CD4-positive, alpha-beta T cell (primary cell): ENCODE measurements at regions not wholly inside any gene's neighbourhood (a gene's known extent, or its start where the extent isn't known, plus 50 kb on each side); places are given as distances from the start of the nearest gene placed in this dataset.
"Not testable (repeated sequence)": the region's sequence is repeated elsewhere in the genome, so short reads cannot be mapped to it uniquely, and the experiment has no call there.

Experiments used
- ATAC-seq: fragments of 200-7000 bp; cut with Tn5 transposase; one replicate; pipeline ENCODE4 v1.10.0; 2022; ENCODE audit warnings: mild to moderate bottlenecking; ENCODE audit not compliant: poor library complexity
- CTCF ChIA-PET: fragments of 350-600 bp; sonication (Branson Sonifier 250); formaldehyde crosslinking; loops from one replicate; lab custom pipeline; 2021; ENCODE audit warnings: antibody characterized with exemption, inconsistent platforms; lab: Charles Lee
- POLR2A ChIA-PET: fragments of 350-600 bp; sonication (Branson Sonifier 250); formaldehyde crosslinking; loops from one replicate; lab custom pipeline; 2021; ENCODE audit warnings: antibody characterized with exemption, inconsistent platforms; lab: Charles Lee
- DNase-seq, 14 experiments: peaks; one replicate each; pipeline ENCODE4 v3.0.0-alpha.2; 2013 to 2020; ENCODE audit warnings: mixed read lengths in 2 of 14
- H3K27ac ChIP-seq, 2 donors: one replicate each; pipeline versions ENCODE4 v1.5.1 to v1.7.0; 2013; ENCODE audit warnings: low read length in 2 of 2, low read depth in 1 of 2, mild to moderate bottlenecking in 1 of 2
- H3K27me3 ChIP-seq, 2 experiments: 1 replicate in 1 of 2; 2 replicates in 1 of 2; pipeline versions ENCODE4 v1.6.1 to v1.7.0; 2013; ENCODE audit warnings: low read length in 2 of 2, control low read depth in 1 of 2, mild to moderate bottlenecking in 1 of 2, moderate library complexity in 1 of 2; ENCODE audit not compliant: insufficient read depth in 2 of 2, control insufficient read depth in 1 of 2
- H3K36me3 ChIP-seq: one replicate; pipeline ENCODE4 v1.6.1; 2013; ENCODE audit warnings: low read length, control low read depth; ENCODE audit not compliant: insufficient read depth
- H3K4me1 ChIP-seq: one replicate; pipeline ENCODE4 v1.6.1; 2013; ENCODE audit warnings: low read length, control low read depth; ENCODE audit not compliant: insufficient read depth
- H3K4me3 ChIP-seq: one replicate; pipeline ENCODE4 v1.5.1; 2013; ENCODE audit warnings: mild to moderate bottlenecking, low read length, moderate library complexity
- H3K9me3 ChIP-seq, 2 experiments: 1 replicate in 1 of 2; 2 replicates in 1 of 2; pipeline versions ENCODE4 v1.6.1 to v1.7.0; 2013; ENCODE audit warnings: low read length in 2 of 2, mild to moderate bottlenecking in 2 of 2, control low read depth in 1 of 2, moderate library complexity in 1 of 2; ENCODE audit not compliant: control insufficient read depth in 1 of 2, insufficient read depth in 1 of 2
- H3K27ac Mint-ChIP-seq: one replicate; pipeline ENCODE4 v1.8.0; 2020; ENCODE audit warnings: mixed read lengths
- H3K27me3 Mint-ChIP-seq: one replicate; pipeline ENCODE4 v1.8.0; 2021; ENCODE audit warnings: mixed read lengths
- H3K36me3 Mint-ChIP-seq: one replicate; pipeline ENCODE4 v1.8.0; 2021; ENCODE audit warnings: low read depth, mixed read lengths
- H3K4me1 Mint-ChIP-seq: one replicate; pipeline ENCODE4 v1.8.0; 2021; ENCODE audit warnings: low read depth, mixed read lengths
- H3K4me3 Mint-ChIP-seq: one replicate; pipeline ENCODE4 v1.8.0; 2020; ENCODE audit warnings: mild to moderate bottlenecking, mixed read lengths
- H3K9me3 Mint-ChIP-seq: one replicate; pipeline ENCODE4 v1.8.0; 2020; ENCODE audit warnings: mixed read lengths
- intact Hi-C, 2 experiments: fragments of 100-400 bp; cut with DNase I in 1 of 2; cut with micrococcal nuclease in 1 of 2; formaldehyde crosslinking; loops; one replicate each; pipeline versions ENCODE4 v1.15.1 to v1.9.0; 2023 to 2025; cut with DNase I, micrococcal nuclease
- TF ChIP-seq, protein P1 (sequence below): fragments of 200-600 bp; IDR thresholded peaks from one replicate; pipeline ENCODE4 v1.8.0; 2022; ENCODE audit warnings: antibody characterized with exemption, mild to moderate bottlenecking

DNA sequence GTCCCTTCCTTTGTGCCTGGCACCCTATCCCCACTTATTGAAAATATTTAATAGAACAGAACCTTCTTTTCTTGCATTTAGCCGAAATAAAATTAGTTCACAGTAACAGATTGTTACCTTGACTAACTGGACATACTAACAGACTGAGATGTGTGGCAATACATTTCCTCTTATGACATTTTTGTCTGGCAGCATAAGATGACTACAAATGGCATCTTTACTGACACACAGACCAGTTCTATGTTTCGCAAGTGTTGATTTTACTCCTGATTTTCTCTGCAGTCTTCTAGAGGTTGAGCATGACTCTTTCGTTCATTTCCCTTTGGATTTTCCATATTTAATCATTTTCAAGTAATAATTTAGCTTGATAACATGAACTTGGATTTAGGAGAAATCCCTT lies 474.6 kb downstream of the CBLN4 start:
- no peak overlapping the region for H3K4me3 Mint-ChIP-seq
- no peak overlapping the region for H3K27ac Mint-ChIP-seq
- CTCF ChIA-PET = no interaction called here
- H3K27me3 Mint-ChIP-seq = no peaks in the 10 kb centered on the region
- Histone ChIP-seq H3K36me3 (no peaks in the 10 kb centered on the region), H3K4me3 (no peak overlapping the region), H3K27me3 (no peaks in the 10 kb centered on the region), H3K4me1 (no peaks in the 10 kb centered on the region), H3K27ac (no peak overlapping the region), H3K9me3 (no peaks in the 10 kb centered on the region)
- H3K36me3 Mint-ChIP-seq = no peaks in the 10 kb centered on the region
- DNase-seq = no peak
- intact Hi-C loops = no loop called here
- H3K9me3 Mint-ChIP-seq = peaks cover 9% of the 10 kb centered on the region
- TF ChIP-seq, protein P1, sequence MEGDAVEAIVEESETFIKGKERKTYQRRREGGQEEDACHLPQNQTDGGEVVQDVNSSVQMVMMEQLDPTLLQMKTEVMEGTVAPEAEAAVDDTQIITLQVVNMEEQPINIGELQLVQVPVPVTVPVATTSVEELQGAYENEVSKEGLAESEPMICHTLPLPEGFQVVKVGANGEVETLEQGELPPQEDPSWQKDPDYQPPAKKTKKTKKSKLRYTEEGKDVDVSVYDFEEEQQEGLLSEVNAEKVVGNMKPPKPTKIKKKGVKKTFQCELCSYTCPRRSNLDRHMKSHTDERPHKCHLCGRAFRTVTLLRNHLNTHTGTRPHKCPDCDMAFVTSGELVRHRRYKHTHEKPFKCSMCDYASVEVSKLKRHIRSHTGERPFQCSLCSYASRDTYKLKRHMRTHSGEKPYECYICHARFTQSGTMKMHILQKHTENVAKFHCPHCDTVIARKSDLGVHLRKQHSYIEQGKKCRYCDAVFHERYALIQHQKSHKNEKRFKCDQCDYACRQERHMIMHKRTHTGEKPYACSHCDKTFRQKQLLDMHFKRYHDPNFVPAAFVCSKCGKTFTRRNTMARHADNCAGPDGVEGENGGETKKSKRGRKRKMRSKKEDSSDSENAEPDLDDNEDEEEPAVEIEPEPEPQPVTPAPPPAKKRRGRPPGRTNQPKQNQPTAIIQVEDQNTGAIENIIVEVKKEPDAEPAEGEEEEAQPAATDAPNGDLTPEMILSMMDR = no peak
- ATAC-seq = no peak
- no peaks in the 10 kb centered on the region for H3K4me1 Mint-ChIP-seq
- POLR2A ChIA-PET = no interaction called here

- intact Hi-C loops = no loop called here
- H3K4me1 ChIP-seq = no peaks in the 10 kb centered on the region
- H3K27me3 ChIP-seq = no peaks in the 10 kb centered on the region
- DNase-seq (no peak), ATAC-seq (no peak)
- Mint-ChIP-seq H3K4me1 (no peaks in the 10 kb centered on the region), H3K27ac (no peak overlapping the region), H3K4me3 (no peak overlapping the region), H3K36me3 (no peaks in the 10 kb centered on the region), H3K9me3 (peaks cover 10% of the 10 kb centered on the region), H3K27me3 (no peaks in the 10 kb centered on the region)
- H3K27ac ChIP-seq = no peak overlapping the region
- TF ChIP-seq, protein P1 = no peak
- POLR2A ChIA-PET = no interaction called here
- no peak overlapping the region for H3K4me3 ChIP-seq
- CTCF ChIA-PET = no interaction called here
- H3K9me3 ChIP-seq = no peaks in the 10 kb centered on the region
- no peaks in the 10 kb centered on the region for H3K36me3 ChIP-seq
Measured at GRCh38 chr20:55528482-55528881, 476.8 kb downstream of the CBLN4 start.

- peaks cover 13% of the 10 kb centered on the region for H3K9me3 Mint-ChIP-seq
- no peak for ATAC-seq
- Histone ChIP-seq H3K36me3 (no peaks in the 10 kb centered on the region), H3K4me3 (no peak overlapping the region), H3K4me1 (no peaks in the 10 kb centered on the region), H3K27me3 (no peaks in the 10 kb centered on the region), H3K9me3 (peaks cover 0 to 11% of the 10 kb centered on the region in 2 experiments), H3K27ac (no peak overlapping the region)
- no peaks in the 10 kb centered on the region for H3K27me3 Mint-ChIP-seq
- no peaks in the 10 kb centered on the region for H3K4me1 Mint-ChIP-seq
- DNase-seq = no peak
- no peak overlapping the region for H3K27ac Mint-ChIP-seq
- intact Hi-C loops = no loop called here
- TF ChIP-seq, protein P1 = no peak
- no peak overlapping the region for H3K4me3 Mint-ChIP-seq
- no peaks in the 10 kb centered on the region for H3K36me3 Mint-ChIP-seq
- ChIA-PET CTCF (no interaction called here), POLR2A (no interaction called here)
Measured at GRCh38 chr20:55522296-55522815, 483.0 kb downstream of the CBLN4 start.

GRCh38 chr20:55517584-55517983 lies 487.7 kb downstream of the CBLN4 start:
- H3K27ac ChIP-seq, H3K4me3 ChIP-seq, H3K27me3 ChIP-seq, H3K36me3 ChIP-seq, DNase-seq, POLR2A ChIA-PET, H3K4me1 Mint-ChIP-seq, H3K9me3 Mint-ChIP-seq, CTCF ChIA-PET, H3K27me3 Mint-ChIP-seq, H3K36me3 Mint-ChIP-seq, intact Hi-C loops, H3K4me1 ChIP-seq, H3K27ac Mint-ChIP-seq, H3K9me3 ChIP-seq, H3K4me3 Mint-ChIP-seq, ATAC-seq: not testable (repeated sequence)
